AG09319 (cell line): ENCODE measurements at regions not wholly inside any gene's neighbourhood (a gene's known extent, or its start where the extent isn't known, plus 50 kb on each side); places are given as distances from the start of the nearest gene placed in this dataset.

Experiments
- DNase-seq: peaks from one replicate; pipeline ENCODE4 v3.0.0-alpha.2; 2010; ENCODE audit warnings: low read depth; ENCODE audit errors: extremely low read depth
- CTCF ChIP-seq: IDR thresholded peaks from 2 replicates; pipeline ENCODE4 v1.5.1; 2011; ENCODE audit warnings: low read depth, mild to moderate bottlenecking, inconsistent platforms, low read length, moderate library complexity

DNA sequence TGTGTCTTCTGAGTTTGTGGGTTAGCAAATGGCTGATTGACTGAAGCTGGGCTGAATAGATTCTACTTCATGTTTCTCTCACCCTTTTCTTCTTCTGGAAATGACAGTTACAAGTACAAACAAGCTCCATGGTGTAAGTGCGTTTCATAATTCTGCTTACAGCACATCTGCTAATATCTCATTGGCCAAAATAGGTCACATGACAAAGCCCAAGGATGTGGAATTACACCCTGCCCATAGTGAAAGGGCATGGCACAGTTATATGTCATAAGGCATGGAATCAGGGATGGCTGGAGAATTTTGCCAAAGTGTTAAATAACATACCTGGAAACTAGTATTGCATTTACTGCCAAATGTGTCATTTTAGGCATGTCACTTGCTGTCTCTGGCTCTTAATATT lies 327.2 kb downstream of the NKX6-1 start:
- TF ChIP-seq CTCF = no peak
- no peak for DNase-seq

- TF ChIP-seq CTCF = no peak
- no peak for DNase-seq
These were observed 331.5 kb downstream of the NKX6-1 start for GRCh38 chr4:84167564-84167963.

GRCh38 chr4:84167093-84167492 lies 332.0 kb downstream of the NKX6-1 start:
- TF ChIP-seq CTCF = no peak
- no peak for DNase-seq

DNA sequence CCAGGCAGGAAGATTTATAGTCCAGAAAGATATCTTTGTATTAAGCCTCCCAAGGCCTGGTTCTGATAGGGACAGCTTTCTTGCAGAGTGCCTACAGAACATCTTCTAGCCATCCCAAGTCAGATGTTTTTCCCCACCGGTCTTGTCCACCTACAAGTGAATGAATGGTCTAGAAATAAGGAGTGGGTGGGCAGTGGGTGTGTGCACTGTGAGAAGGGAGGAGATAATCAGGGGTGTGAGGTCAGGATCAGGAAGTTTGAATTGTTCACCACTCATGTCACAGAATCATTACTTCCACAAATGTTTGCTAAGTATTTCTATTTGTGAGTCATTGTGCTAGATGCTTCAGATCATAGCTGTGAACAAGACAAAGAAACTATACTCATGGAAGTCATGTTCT lies 332.6 kb downstream of the NKX6-1 start:
- no peak for DNase-seq
- TF ChIP-seq CTCF = no peak

DNA sequence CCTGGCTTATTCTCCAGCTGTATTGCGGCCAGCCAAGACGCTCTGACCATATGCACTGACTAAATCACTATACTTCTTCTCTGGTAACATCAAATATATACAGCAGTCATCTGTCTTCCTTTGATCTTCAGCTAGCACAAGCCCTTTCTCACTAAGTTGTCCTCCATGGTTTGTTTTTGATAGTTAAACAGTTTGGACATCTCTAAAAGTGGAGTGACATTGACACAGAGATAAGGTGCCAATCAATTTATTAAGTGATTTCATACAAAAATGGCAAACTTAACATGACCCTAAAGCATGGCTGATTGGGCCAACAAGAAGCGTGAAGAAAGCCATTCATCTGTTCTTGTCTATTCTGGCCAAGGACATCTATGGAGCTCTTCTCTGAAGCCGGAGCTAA lies 334.9 kb downstream of the NKX6-1 start:
- no peak for TF ChIP-seq CTCF
- no peak for DNase-seq

DNA sequence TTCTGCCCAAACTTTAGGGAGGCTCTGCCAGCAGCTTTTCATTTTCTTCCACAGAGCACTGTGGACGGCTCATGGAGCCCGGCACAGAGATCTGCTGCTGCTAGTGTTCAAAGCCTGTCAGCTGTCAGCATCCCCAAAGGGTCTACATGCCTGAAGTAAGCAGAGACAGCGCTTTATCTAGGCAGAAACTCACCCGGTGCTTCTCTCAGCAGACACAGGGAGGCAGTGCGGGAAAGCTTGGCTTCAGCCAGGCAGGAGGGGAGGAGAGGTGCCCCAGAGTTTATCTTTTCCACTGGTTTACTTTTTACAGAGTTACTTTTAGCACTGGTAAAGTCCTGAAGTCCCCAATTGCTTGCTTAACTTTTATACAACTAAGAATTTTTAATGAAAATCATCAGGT lies 339.3 kb downstream of the NKX6-1 start:
- no peak for TF ChIP-seq CTCF
- no peak for DNase-seq

- TF ChIP-seq CTCF = no peak
- no peak for DNase-seq
These were observed 340.4 kb downstream of the NKX6-1 start for GRCh38 chr4:84158670-84159069.
